ENCODE measurements at regions not wholly inside any gene's neighbourhood (a gene's known extent, or its start where the extent isn't known, plus 50 kb on each side); places are given as distances from the start of the nearest gene placed in this dataset.

GRCh38 chr1:198032668-198033067 lies 115.5 kb downstream of the LHX9 start:
- Histone ChIP-seq H3K9me2 (ENCODE audit: insufficient read depth) (no peaks in the 10 kb centered on the region), H4K20me1 (ENCODE audit: insufficient read depth) (no peaks in the 10 kb centered on the region), H3K4me2 (ENCODE audit: low read length) (no peak overlapping the region), H3K79me2 (ENCODE audit: insufficient read depth, low read length) (no peaks in the 10 kb centered on the region), H2AFZ (ENCODE audit: low read depth, low read length, poor library complexity, severe bottlenecking) (no peak overlapping the region), H3K36me3 (ENCODE audit: control insufficient read depth in 1 of 2, insufficient read depth in 2 of 2, low read length in 2 of 2) (no peaks in the 10 kb centered on the region), H3K27ac (ENCODE audit: low read depth, low read length) (no peak overlapping the region), H3K4me3 (replicated peaks in 1 of 2; ENCODE audit: low read depth in 1 of 2, low read length in 2 of 2) (no peak overlapping the region), H3K4me1 (ENCODE audit: control insufficient read depth in 1 of 2, insufficient read depth in 2 of 2, low read length in 2 of 2) (no peaks in the 10 kb centered on the region), H3K9me3 (ENCODE audit: control insufficient read depth in 1 of 2, insufficient read depth in 1 of 2, low read depth in 1 of 2, low read length in 2 of 2) (no peaks in the 10 kb centered on the region), H3K9ac (ENCODE audit: low read length) (no peak overlapping the region), H3K27me3 (ENCODE audit: insufficient read depth, low read length) (no peaks in the 10 kb centered on the region)
- no peak for ATAC-seq
- BruUV-seq (replicated peaks): no TSS peak
- intact Hi-C loops (cut with micrococcal nuclease): no loop called here
- POLR2A ChIA-PET: no interaction called here
- RAD21 ChIA-PET (ENCODE audit: low non-redundant PET in 1 of 2, low total read pairs in 2 of 2, uncharacterized antibody in 2 of 2, unreplicated experiment in 2 of 2): no interaction called here
- CTCF ChIA-PET: no interaction called here
- DNase-seq (ENCODE audit: low read depth, low spot score): no peak
- TF ChIP-seq EZH2 (IDR thresholded peaks at IDR 0.05) (no peak), RAD21 (IDR thresholded peaks at IDR 0.05; ENCODE audit: low read depth) (no peak), ZFX (IDR thresholded peaks at IDR 0.05) (no peak), JUND (IDR thresholded peaks at IDR 0.05) (no peak), CEBPB (IDR thresholded peaks at IDR 0.05; ENCODE audit: low read depth) (no peak), EGR1 (IDR thresholded peaks at IDR 0.05; ENCODE audit: low read depth) (no peak), SRF (IDR thresholded peaks at IDR 0.05; ENCODE audit: low read depth) (no peak), SP1 (IDR thresholded peaks at IDR 0.05; ENCODE audit: low read depth) (no peak), ZBTB33 (IDR thresholded peaks at IDR 0.05; ENCODE audit: extremely low read depth, insufficient replicate concordance, low read length) (no peak), CBX3 (IDR thresholded peaks at IDR 0.05; ENCODE audit: low read depth) (no peak), MAX (IDR thresholded peaks at IDR 0.05) (no peak), POLR2AphosphoS5 (IDR thresholded peaks at IDR 0.05; ENCODE audit: low read depth, low read length) (no peak), TCF7L2 (IDR thresholded peaks at IDR 0.05; ENCODE audit: borderline replicate concordance, extremely low read depth, insufficient read depth, insufficient read length) (no peak), ELF1 (IDR thresholded peaks at IDR 0.05; ENCODE audit: borderline replicate concordance, low read depth) (no peak), POLR2A (IDR thresholded peaks at IDR 0.05; ENCODE audit: borderline replicate concordance, extremely low read depth, insufficient read depth, insufficient read length) (no peak), ATF3 (IDR thresholded peaks at IDR 0.05) (no peak), YY1 (IDR thresholded peaks at IDR 0.05; ENCODE audit: extremely low read depth, insufficient replicate concordance, low read depth, low read length) (no peak), SIN3A (IDR thresholded peaks at IDR 0.05; ENCODE audit: low read depth) (no peak)
